ENCODE measurements at regions not wholly inside any gene's neighbourhood (a gene's known extent, or its start where the extent isn't known, plus 50 kb on each side); places are given as distances from the start of the nearest gene placed in this dataset.

GRCh38 chr21:28822123-28822399 lies 170.6 kb downstream of the LTN1 start:
- H3K36me3 ChIP-seq (ENCODE audit: control insufficient read depth, insufficient read depth, low read length), result no peaks in the 10 kb centered on the region
- H3K27me3 ChIP-seq (ENCODE audit: control insufficient read depth, insufficient read depth, low read length, poor library complexity, severe bottlenecking), result no peaks in the 10 kb centered on the region
- H3K27me3 Mint-ChIP-seq (ENCODE audit: insufficient read depth), result no peaks in the 10 kb centered on the region
- no peaks in the 10 kb centered on the region for H3K36me3 Mint-ChIP-seq (ENCODE audit: low read depth)
- H3K9me3 Mint-ChIP-seq, result no peaks in the 10 kb centered on the region
- TF ChIP-seq CTCF (conservative IDR thresholded peaks at IDR 0.05), result no peak
- no peak overlapping the region for H3K4me3 Mint-ChIP-seq
- no peak overlapping the region for H3K4me3 ChIP-seq (ENCODE audit: low read length)
- peaks cover 19% of the 10 kb centered on the region for H3K4me1 ChIP-seq (ENCODE audit: control insufficient read depth, insufficient read depth, low read length)
- H3K9ac ChIP-seq (ENCODE audit: extremely low read depth, low read length, poor library complexity, severe bottlenecking), result no peak overlapping the region
- no peak for DNase-seq
- H3K9me3 ChIP-seq (ENCODE audit: control insufficient read depth, low read length), result no peaks in the 10 kb centered on the region
- H3K27ac Mint-ChIP-seq, result no peak overlapping the region
- H3K27ac ChIP-seq (ENCODE audit: low read depth, low read length), result no peak overlapping the region
- H3K4me1 Mint-ChIP-seq, result peaks cover 31% of the 10 kb centered on the region

GRCh38 chr21:28821276-28822122 lies 171.2 kb downstream of the LTN1 start:
- Mint-ChIP-seq H3K36me3 (ENCODE audit: low read depth) (no peaks in the 10 kb centered on the region), H3K27me3 (ENCODE audit: insufficient read depth) (no peaks in the 10 kb centered on the region), H3K4me3 (no peak overlapping the region), H3K9me3 (no peaks in the 10 kb centered on the region), H3K4me1 (peaks cover 26% of the 10 kb centered on the region), H3K27ac (no peak overlapping the region)
- H3K9me3 ChIP-seq (ENCODE audit: control insufficient read depth, low read length), result no peaks in the 10 kb centered on the region
- 98% methylated on average over 6 of the region's 6 CpGs; no CpG with 5 or more reads in 1 of the 2 experiments for WGBS, 2 experiments (ENCODE audit: insufficient coverage in 1 of 2, insufficient read length in 1 of 2)
- H3K27me3 ChIP-seq (ENCODE audit: control insufficient read depth, insufficient read depth, low read length, poor library complexity, severe bottlenecking), result no peaks in the 10 kb centered on the region
- TF ChIP-seq CTCF (conservative IDR thresholded peaks at IDR 0.05), result no peak
- peaks cover 19% of the 10 kb centered on the region for H3K4me1 ChIP-seq (ENCODE audit: control insufficient read depth, insufficient read depth, low read length)
- no peak overlapping the region for H3K4me3 ChIP-seq (ENCODE audit: low read length)
- no peaks in the 10 kb centered on the region for H3K36me3 ChIP-seq (ENCODE audit: control insufficient read depth, insufficient read depth, low read length)
- no peak for DNase-seq
- no peak overlapping the region for H3K27ac ChIP-seq (ENCODE audit: low read depth, low read length)
- no peak overlapping the region for H3K9ac ChIP-seq (ENCODE audit: extremely low read depth, low read length, poor library complexity, severe bottlenecking)

DNA sequence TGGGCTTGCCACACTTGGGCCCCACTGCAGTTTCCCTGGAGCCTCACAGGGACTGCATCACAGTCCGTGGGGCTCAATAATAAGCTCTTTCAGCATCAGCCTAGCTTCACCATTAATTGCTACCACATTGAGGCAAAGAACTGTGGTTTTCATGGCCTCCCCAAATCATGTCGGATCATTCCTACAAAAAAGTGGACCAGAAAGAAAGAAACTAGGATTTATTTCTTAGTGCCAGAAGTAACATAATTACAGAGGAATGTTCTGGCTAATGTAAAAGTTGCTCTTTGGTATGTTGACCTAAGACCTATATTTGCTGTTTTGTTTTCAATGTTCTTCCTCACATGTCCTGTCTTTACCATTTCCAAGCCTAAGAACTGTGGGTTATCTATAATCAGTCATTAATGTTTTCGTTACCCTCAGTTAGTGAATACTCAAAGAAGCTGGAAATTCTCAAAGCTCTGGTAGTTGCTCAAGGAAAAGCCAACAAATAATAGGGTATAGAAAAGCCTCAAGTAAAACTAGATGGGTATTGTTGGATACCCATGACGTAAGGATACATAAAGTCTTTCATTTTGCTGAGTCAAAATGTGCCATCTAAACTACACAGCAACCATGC lies 173.9 kb downstream of the LTN1 start:
- Histone ChIP-seq H3K27me3 (ENCODE audit: control insufficient read depth, insufficient read depth, low read length, poor library complexity, severe bottlenecking) (no peaks in the 10 kb centered on the region), H3K4me3 (ENCODE audit: low read length) (no peak overlapping the region), H3K4me1 (ENCODE audit: control insufficient read depth, insufficient read depth, low read length) (peaks cover 9% of the 10 kb centered on the region), H3K9me3 (ENCODE audit: control insufficient read depth, low read length) (no peaks in the 10 kb centered on the region), H3K27ac (ENCODE audit: low read depth, low read length) (no peak overlapping the region), H3K9ac (ENCODE audit: extremely low read depth, low read length, poor library complexity, severe bottlenecking) (no peak overlapping the region), H3K36me3 (ENCODE audit: control insufficient read depth, insufficient read depth, low read length) (no peaks in the 10 kb centered on the region)
- DNase-seq, result no peak
- Mint-ChIP-seq H3K9me3 (no peaks in the 10 kb centered on the region), H3K4me1 (peaks cover 13% of the 10 kb centered on the region), H3K36me3 (ENCODE audit: low read depth) (no peaks in the 10 kb centered on the region), H3K4me3 (no peak overlapping the region), H3K27ac (no peak overlapping the region), H3K27me3 (ENCODE audit: insufficient read depth) (peaks cover 1% of the 10 kb centered on the region)
- WGBS, 2 experiments (ENCODE audit: insufficient coverage in 1 of 2, insufficient read length in 1 of 2), result 94 to 100% methylated on average over 1 to 4 of the region's 4 CpGs
- no peak for TF ChIP-seq CTCF (conservative IDR thresholded peaks at IDR 0.05)

Measured in endodermal cell (in vitro differentiated cells).